Mesenchymal stem cell (in vitro differentiated cells and primary cell): ENCODE measurements at regions not wholly inside any gene's neighbourhood (a gene's known extent, or its start where the extent isn't known, plus 50 kb on each side); places are given as distances from the start of the nearest gene placed in this dataset.

Experiments used
- DNase-seq: peaks from one replicate; pipeline ENCODE4 v3.0.0-alpha.2; 2013
- H2AFZ ChIP-seq: one replicate; pipeline ENCODE4 v1.6.1; 2013; ENCODE audit warnings: low read depth, mild to moderate bottlenecking, control low read depth, inconsistent platforms, low read length, moderate library complexity
- H2AK5ac ChIP-seq: 2 replicates; pipeline ENCODE4 v1.6.1; 2013; ENCODE audit warnings: low read length, moderate library complexity, mild to moderate bottlenecking, inconsistent platforms; ENCODE audit not compliant: severe bottlenecking
- H2BK120ac ChIP-seq: one replicate; pipeline ENCODE4 v1.6.1; 2013; ENCODE audit warnings: low read depth, mild to moderate bottlenecking, inconsistent platforms, low read length, moderate library complexity
- H2BK12ac ChIP-seq, 2 experiments: one replicate each; pipeline ENCODE4 v1.6.1; 2013; ENCODE audit warnings: inconsistent platforms in 2 of 2, low read length in 2 of 2, mild to moderate bottlenecking in 2 of 2, moderate library complexity in 2 of 2, control low read depth in 1 of 2
- H2BK15ac ChIP-seq: one replicate; pipeline ENCODE4 v1.6.1; 2013; ENCODE audit warnings: mild to moderate bottlenecking, low read depth, inconsistent platforms; ENCODE audit not compliant: poor library complexity, severe bottlenecking
- H2BK5ac ChIP-seq: 2 replicates; pipeline ENCODE4 v1.6.1; 2013; ENCODE audit warnings: low read depth, mild to moderate bottlenecking, low read length, control low read depth, inconsistent platforms; ENCODE audit not compliant: poor library complexity, severe bottlenecking
- H3K14ac ChIP-seq, 2 experiments: one replicate each; pipeline ENCODE4 v1.6.1; 2013; ENCODE audit warnings: inconsistent platforms in 2 of 2, low read length in 2 of 2, control low read depth in 1 of 2, mild to moderate bottlenecking in 1 of 2, moderate library complexity in 1 of 2
- H3K18ac ChIP-seq, 2 experiments: one replicate each; pipeline ENCODE4 v1.6.1; 2013; ENCODE audit warnings: inconsistent platforms in 2 of 2, low read length in 2 of 2, control low read depth in 1 of 2, low read depth in 1 of 2, mild to moderate bottlenecking in 1 of 2
- H3K23ac ChIP-seq, 2 experiments: one replicate each; pipeline ENCODE4 v1.6.1; 2013; ENCODE audit warnings: inconsistent platforms in 2 of 2, low read length in 2 of 2, mild to moderate bottlenecking in 2 of 2, moderate library complexity in 2 of 2, control low read depth in 1 of 2
- H3K27ac ChIP-seq: 2 replicates; pipeline ENCODE4 v1.5.1; 2013; ENCODE audit warnings: mild to moderate bottlenecking, moderate library complexity, low read length, control low read depth, inconsistent platforms; ENCODE audit not compliant: poor library complexity, severe bottlenecking
- H3K27me3 ChIP-seq, 2 experiments: 2 replicates each; pipeline versions ENCODE4 v1.6.1 to v1.7.0; 2013; ENCODE audit warnings: low read length in 2 of 2, mild to moderate bottlenecking in 2 of 2, moderate library complexity in 2 of 2, control low read depth in 1 of 2, inconsistent platforms in 1 of 2; ENCODE audit not compliant: control insufficient read depth in 1 of 2, insufficient read depth in 1 of 2
- H3K36me3 ChIP-seq, 2 experiments: 2 replicates each; pipeline versions ENCODE4 v1.6.1 to v1.7.0; 2013; ENCODE audit warnings: low read length in 2 of 2, control low read depth in 1 of 2, inconsistent platforms in 1 of 2, low read depth in 1 of 2, mild to moderate bottlenecking in 1 of 2; ENCODE audit not compliant: insufficient read depth in 2 of 2, control insufficient read depth in 1 of 2
- H3K4ac ChIP-seq, 2 experiments: one replicate each; pipeline ENCODE4 v1.6.1; 2013; ENCODE audit warnings: inconsistent platforms in 2 of 2, low read length in 2 of 2, mild to moderate bottlenecking in 2 of 2, moderate library complexity in 2 of 2, control low read depth in 1 of 2, low read depth in 1 of 2
- H3K4me1 ChIP-seq: 2 replicates; pipeline ENCODE4 v1.6.1; 2013; ENCODE audit warnings: low read depth, low read length, control low read depth; ENCODE audit not compliant: control insufficient read depth, insufficient read depth
- H3K4me2 ChIP-seq: 2 replicates; pipeline ENCODE4 v1.6.1; 2013; ENCODE audit warnings: low read length, mild to moderate bottlenecking, inconsistent platforms; ENCODE audit not compliant: poor library complexity, severe bottlenecking
- H3K4me3 ChIP-seq, 2 experiments: 2 replicates each; pipeline versions ENCODE4 v1.5.1 to v1.7.0; 2013; ENCODE audit warnings: low read length in 2 of 2, mild to moderate bottlenecking in 2 of 2, control low read depth in 1 of 2, low read depth in 1 of 2; ENCODE audit not compliant: insufficient read depth in 1 of 2
- H3K79me1 ChIP-seq: replicated peaks from 2 replicates; pipeline ENCODE4 v1.6.1; 2013; ENCODE audit warnings: mild to moderate bottlenecking, control low read depth, low read length, inconsistent platforms; ENCODE audit not compliant: poor library complexity, severe bottlenecking
- H3K9ac ChIP-seq: 2 replicates; pipeline ENCODE4 v1.7.0; 2013; ENCODE audit warnings: mild to moderate bottlenecking, low read length, moderate library complexity
- H3K9me3 ChIP-seq: 2 replicates; pipeline ENCODE4 v1.7.0; 2013; ENCODE audit warnings: mild to moderate bottlenecking, low read length; ENCODE audit not compliant: control insufficient read depth
- H4K8ac ChIP-seq: one replicate; pipeline ENCODE4 v1.6.1; 2013; ENCODE audit warnings: inconsistent platforms, mild to moderate bottlenecking, low read length, moderate library complexity
- H4K91ac ChIP-seq: one replicate; pipeline ENCODE4 v1.6.1; 2013; ENCODE audit warnings: mild to moderate bottlenecking, low read length, inconsistent platforms
- WGBS: methylation state at CpG from one replicate; pipeline ENCODE4 v1.1.7; 2013; ENCODE audit warnings: mixed read lengths; 5-methylcytosine and 5-hydroxymethylcytosine counted together

- Histone ChIP-seq H3K14ac (no peak overlapping the region), H4K8ac (no peak overlapping the region), H3K9ac (no peak overlapping the region), H3K4me2 (no peak overlapping the region), H3K9me3 (peaks cover 9% of the 10 kb centered on the region), H2BK12ac (no peak overlapping the region), H3K4me1 (no peaks in the 10 kb centered on the region), H3K36me3 (no peaks in the 10 kb centered on the region), H3K27ac (no peak overlapping the region), H3K79me1 (no peaks in the 10 kb centered on the region), H3K23ac (no peak overlapping the region), H4K91ac (no peak overlapping the region), H3K18ac (no peak overlapping the region), H3K4ac (no peak overlapping the region), H2BK5ac (no peak overlapping the region), H2AFZ (no peak overlapping the region), H2AK5ac (no peak overlapping the region), H2BK120ac (no peak overlapping the region), H2BK15ac (no peak overlapping the region), H3K4me3 (no peak overlapping the region), H3K27me3 (no peaks in the 10 kb centered on the region)
- 85% methylated on average over 12 of the region's 12 CpGs for WGBS
- DNase-seq: no peak
Measured at GRCh38 chr13:19085876-19086275, 95.7 kb downstream of the TUBA3C start.

GRCh38 chr13:19085258-19085657 is 96.4 kb downstream of the TUBA3C start:
- no peaks in the 10 kb centered on the region for H3K27me3 ChIP-seq
- H2BK12ac ChIP-seq: no peak overlapping the region
- no peak overlapping the region for H2AK5ac ChIP-seq
- H2BK5ac ChIP-seq: no peak overlapping the region
- H4K8ac ChIP-seq: no peak overlapping the region
- H3K4me1 ChIP-seq: no peaks in the 10 kb centered on the region
- H3K4ac ChIP-seq: no peak overlapping the region
- 44% methylated on average over 3 of the region's 3 CpGs for WGBS
- H2BK15ac ChIP-seq: no peak overlapping the region
- no peak overlapping the region for H3K4me3 ChIP-seq
- peaks cover 9% of the 10 kb centered on the region for H3K9me3 ChIP-seq
- H3K27ac ChIP-seq: no peak overlapping the region
- no peak overlapping the region for H3K18ac ChIP-seq
- no peak overlapping the region for H2BK120ac ChIP-seq
- no peak overlapping the region for H2AFZ ChIP-seq
- no peak overlapping the region for H4K91ac ChIP-seq
- H3K36me3 ChIP-seq: no peaks in the 10 kb centered on the region
- H3K14ac ChIP-seq: no peak overlapping the region
- no peak overlapping the region for H3K23ac ChIP-seq
- no peak overlapping the region for H3K9ac ChIP-seq
- no peak for DNase-seq
- H3K4me2 ChIP-seq: no peak overlapping the region
- no peaks in the 10 kb centered on the region for H3K79me1 ChIP-seq

GRCh38 chr13:19083340-19083739 is 98.3 kb downstream of the TUBA3C start:
- H3K4me1 ChIP-seq: no peaks in the 10 kb centered on the region
- H2BK15ac ChIP-seq: no peak overlapping the region
- H3K9me3 ChIP-seq: peaks cover 14% of the 10 kb centered on the region
- no peak overlapping the region for H3K4me2 ChIP-seq
- no peak overlapping the region for H2BK120ac ChIP-seq
- H3K14ac ChIP-seq: no peak overlapping the region
- H3K9ac ChIP-seq: no peak overlapping the region
- H2AK5ac ChIP-seq: no peak overlapping the region
- H4K8ac ChIP-seq: no peak overlapping the region
- no peak overlapping the region for H2BK12ac ChIP-seq
- no peak overlapping the region for H3K23ac ChIP-seq
- H3K27ac ChIP-seq: no peak overlapping the region
- no peaks in the 10 kb centered on the region for H3K79me1 ChIP-seq
- DNase-seq: no peak
- H3K18ac ChIP-seq: no peak overlapping the region
- no peak overlapping the region for H2BK5ac ChIP-seq
- no peaks in the 10 kb centered on the region for H3K36me3 ChIP-seq
- H3K4me3 ChIP-seq: no peak overlapping the region
- H4K91ac ChIP-seq: no peak overlapping the region
- WGBS: 56% methylated on average over 2 of the region's 3 CpGs
- H2AFZ ChIP-seq: no peak overlapping the region
- no peak overlapping the region for H3K4ac ChIP-seq
- no peaks in the 10 kb centered on the region for H3K27me3 ChIP-seq

- no peak overlapping the region for H4K91ac ChIP-seq
- peaks cover 5% of the 10 kb centered on the region for H3K9me3 ChIP-seq
- H3K23ac ChIP-seq: no peak overlapping the region
- no peak overlapping the region for H2BK15ac ChIP-seq
- 73% methylated on average over 4 of the region's 7 CpGs for WGBS
- no peak overlapping the region for H3K27ac ChIP-seq
- H2AK5ac ChIP-seq: no peak overlapping the region
- no peak overlapping the region for H2BK12ac ChIP-seq
- H2BK5ac ChIP-seq: no peak overlapping the region
- H3K79me1 ChIP-seq: no peaks in the 10 kb centered on the region
- H3K4me3 ChIP-seq: no peak overlapping the region
- H3K4me1 ChIP-seq: no peaks in the 10 kb centered on the region
- no peak for DNase-seq
- no peaks in the 10 kb centered on the region for H3K27me3 ChIP-seq
- no peak overlapping the region for H3K18ac ChIP-seq
- H3K9ac ChIP-seq: no peak overlapping the region
- no peak overlapping the region for H4K8ac ChIP-seq
- no peaks in the 10 kb centered on the region for H3K36me3 ChIP-seq
- H2BK120ac ChIP-seq: no peak overlapping the region
- H3K4ac ChIP-seq: no peak overlapping the region
- H3K4me2 ChIP-seq: no peak overlapping the region
- H2AFZ ChIP-seq: no peak overlapping the region
- no peak overlapping the region for H3K14ac ChIP-seq
Measured at GRCh38 chr13:19075418-19075817, 106.2 kb downstream of the TUBA3C start.
